ENCODE measurements at regions not wholly inside any gene's neighbourhood (a gene's known extent, or its start where the extent isn't known, plus 50 kb on each side); places are given as distances from the start of the nearest gene placed in this dataset.

GRCh38 chr6:26149240-26149639, 62.0 kb downstream of the HFE start:
- Mint-ChIP-seq H3K4me1 (no peaks in the 10 kb centered on the region), H3K27me3 (no peaks in the 10 kb centered on the region), H3K4me3 (no peak overlapping the region), H3K27ac (no peak overlapping the region), H3K36me3 (no peaks in the 10 kb centered on the region), H3K9me3 (no peaks in the 10 kb centered on the region)
- Histone ChIP-seq H3K27ac (ENCODE audit: low read depth, low read length) (no peak overlapping the region), H3K4me3 (ENCODE audit: low read length) (no peak overlapping the region), H3K9me3 (ENCODE audit: low read length) (no peaks in the 10 kb centered on the region), H3K36me3 (ENCODE audit: insufficient read depth, low read length) (no peaks in the 10 kb centered on the region), H3K4me1 (ENCODE audit: insufficient read depth, low read length) (no peaks in the 10 kb centered on the region), H3K27me3 (ENCODE audit: insufficient read depth, low read length, poor library complexity, severe bottlenecking) (no peaks in the 10 kb centered on the region)
- ChIA-PET CTCF (no interaction called here), POLR2A (no interaction called here)
- DNase-seq: no peak

GRCh38 chr6:26152226-26153101, 65.2 kb downstream of the HFE start:
- no peaks in the 10 kb centered on the region for H3K9me3 Mint-ChIP-seq
- DNase-seq: no peak
- no peaks in the 10 kb centered on the region for H3K9me3 ChIP-seq (ENCODE audit: low read length)
- peaks cover 13 to 25% (median 15%) of the 10 kb centered on the region in 3 donors for H3K4me1 Mint-ChIP-seq
- H3K27me3 ChIP-seq (ENCODE audit: insufficient read depth, low read length, poor library complexity, severe bottlenecking): no peaks in the 10 kb centered on the region
- peaks cover 0 to 15% (median 0%) of the 10 kb centered on the region in 3 donors for H3K36me3 Mint-ChIP-seq
- H3K4me3 ChIP-seq (ENCODE audit: low read length): no peak overlapping the region
- H3K36me3 ChIP-seq (ENCODE audit: insufficient read depth, low read length): no peaks in the 10 kb centered on the region
- no peak overlapping the region for H3K27ac ChIP-seq (ENCODE audit: low read depth, low read length)
- no peaks in the 10 kb centered on the region for H3K27me3 Mint-ChIP-seq
- no peak overlapping the region for H3K27ac Mint-ChIP-seq
- peaks cover 8% of the 10 kb centered on the region for H3K4me1 ChIP-seq (ENCODE audit: insufficient read depth, low read length)
- H3K4me3 Mint-ChIP-seq: peak overlapping the region in 1 of 7 donors; percentile 74
- POLR2A ChIA-PET: interaction anchor here (1.0 to 2.0 kb wide), 2 partner anchors 28 to 29 kb away, joined by 3 to 14 read pairs; a partner anchor contains a TSS
- CTCF ChIA-PET: interaction anchor here (0.7 to 0.9 kb wide), 2 partner anchors 18 to 29 kb away, joined by 3 read pairs; a partner anchor contains a TSS

GRCh38 chr6:26155061-26155930, 68.1 kb downstream of the HFE start:
- H3K27ac Mint-ChIP-seq: peak overlapping the region; percentile 87 to 99 (median 96)
- Histone ChIP-seq H3K4me3 (ENCODE audit: low read length) (peak overlapping the region; percentile 84), H3K27me3 (ENCODE audit: insufficient read depth, low read length, poor library complexity, severe bottlenecking) (no peaks in the 10 kb centered on the region), H3K27ac (ENCODE audit: low read depth, low read length) (peak overlapping the region; percentile 97), H3K36me3 (ENCODE audit: insufficient read depth, low read length) (no peaks in the 10 kb centered on the region), H3K9me3 (ENCODE audit: low read length) (no peaks in the 10 kb centered on the region), H3K4me1 (ENCODE audit: insufficient read depth, low read length) (peaks cover 17% of the 10 kb centered on the region)
- CTCF ChIA-PET: interaction anchor here (0.7 to 6.6 kb wide), 12 partner anchors 17 to 129 kb away, joined by 3 to 174 read pairs (median 8); a partner anchor contains a TSS
- POLR2A ChIA-PET: interaction anchor here (0.6 to 9.6 kb wide), 34 partner anchors 15 to 1738 kb away, joined by 3 to 958 read pairs (median 30); partner anchors contain the start of gene HFE
- H3K9me3 Mint-ChIP-seq: no peaks in the 10 kb centered on the region
- DNase-seq: no peak
- peak overlapping the region; percentile 87 to 98 (median 94) for H3K4me3 Mint-ChIP-seq
- peaks cover 23 to 39% (median 33%) of the 10 kb centered on the region in 3 donors for H3K4me1 Mint-ChIP-seq
- peaks cover 0 to 31% (median 0%) of the 10 kb centered on the region in 3 donors for H3K36me3 Mint-ChIP-seq
- peaks cover 0 to 1% of the 10 kb centered on the region in 2 donors for H3K27me3 Mint-ChIP-seq

DNA sequence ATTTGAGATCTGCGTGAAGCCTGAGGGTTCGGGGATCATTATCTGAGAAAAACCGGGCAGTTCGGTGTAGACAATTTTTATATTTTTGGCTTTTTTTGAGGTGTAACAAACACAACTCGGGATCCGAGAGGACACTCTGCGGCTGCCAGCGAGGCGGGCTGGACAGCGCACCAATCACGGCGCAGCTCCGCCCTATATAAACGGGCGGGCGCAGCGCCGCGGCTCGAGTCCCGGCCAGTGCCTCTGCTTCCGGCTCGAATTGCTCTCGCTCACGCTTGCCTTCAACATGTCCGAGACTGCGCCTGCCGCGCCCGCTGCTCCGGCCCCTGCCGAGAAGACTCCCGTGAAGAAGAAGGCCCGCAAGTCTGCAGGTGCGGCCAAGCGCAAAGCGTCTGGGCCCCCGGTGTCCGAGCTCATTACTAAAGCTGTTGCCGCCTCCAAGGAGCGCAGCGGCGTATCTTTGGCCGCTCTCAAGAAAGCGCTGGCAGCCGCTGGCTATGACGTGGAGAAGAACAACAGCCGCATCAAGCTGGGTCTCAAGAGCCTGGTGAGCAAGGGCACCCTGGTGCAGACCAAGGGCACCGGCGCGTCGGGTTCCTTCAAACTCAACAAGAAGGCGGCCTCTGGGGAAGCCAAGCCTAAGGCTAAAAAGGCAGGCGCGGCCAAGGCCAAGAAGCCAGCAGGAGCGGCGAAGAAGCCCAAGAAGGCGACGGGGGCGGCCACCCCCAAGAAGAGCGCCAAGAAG, 69.0 kb downstream of the HFE start:
- ChIA-PET POLR2A (interaction anchor here (0.5 to 9.6 kb wide), 39 partner anchors 14 to 1737 kb away, joined by 3 to 958 read pairs (median 17); partner anchors contain the start of gene HFE), CTCF (interaction anchor here (0.7 to 6.6 kb wide), 17 partner anchors 16 to 1736 kb away, joined by 3 to 174 read pairs (median 5); a partner anchor contains a TSS)
- no peaks in the 10 kb centered on the region for H3K9me3 ChIP-seq (ENCODE audit: low read length)
- H3K4me1 Mint-ChIP-seq: peaks cover 26 to 47% (median 41%) of the 10 kb centered on the region in 3 donors
- peaks cover 20% of the 10 kb centered on the region for H3K4me1 ChIP-seq (ENCODE audit: insufficient read depth, low read length)
- no peaks in the 10 kb centered on the region for H3K9me3 Mint-ChIP-seq
- H3K27me3 ChIP-seq (ENCODE audit: insufficient read depth, low read length, poor library complexity, severe bottlenecking): no peaks in the 10 kb centered on the region
- H3K27ac Mint-ChIP-seq: peak overlapping the region; percentile 87 to 99 (median 96)
- peaks cover 0 to 31% (median 0%) of the 10 kb centered on the region in 3 donors for H3K36me3 Mint-ChIP-seq
- no peaks in the 10 kb centered on the region for H3K36me3 ChIP-seq (ENCODE audit: insufficient read depth, low read length)
- H3K27me3 Mint-ChIP-seq: peaks cover 0 to 1% of the 10 kb centered on the region in 2 donors
- DNase-seq: peak; percentile 72 to 94 (median 83)
- peak overlapping the region; percentile 84 for H3K4me3 ChIP-seq (ENCODE audit: low read length)
- peak overlapping the region; percentile 87 to 98 (median 94) for H3K4me3 Mint-ChIP-seq
- H3K27ac ChIP-seq (ENCODE audit: low read depth, low read length): peak overlapping the region; percentile 97

DNA sequence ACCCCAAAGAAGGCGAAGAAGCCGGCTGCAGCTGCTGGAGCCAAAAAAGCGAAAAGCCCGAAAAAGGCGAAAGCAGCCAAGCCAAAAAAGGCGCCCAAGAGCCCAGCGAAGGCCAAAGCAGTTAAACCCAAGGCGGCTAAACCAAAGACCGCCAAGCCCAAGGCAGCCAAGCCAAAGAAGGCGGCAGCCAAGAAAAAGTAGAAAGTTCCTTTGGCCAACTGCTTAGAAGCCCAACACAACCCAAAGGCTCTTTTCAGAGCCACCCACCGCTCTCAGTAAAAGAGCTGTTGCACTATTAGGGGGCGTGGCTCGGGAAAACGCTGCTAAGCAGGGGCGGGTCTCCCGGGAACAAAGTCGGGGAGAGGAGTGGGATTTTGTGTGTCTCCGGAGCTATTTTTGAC, 69.6 kb downstream of the HFE start:
- H3K27ac ChIP-seq (ENCODE audit: low read depth, low read length): peak overlapping the region; percentile 97
- ChIA-PET CTCF (interaction anchor here (0.8 to 6.6 kb wide), 14 partner anchors 16 to 1736 kb away, joined by 3 to 174 read pairs (median 6); a partner anchor contains a TSS), POLR2A (interaction anchor here (0.5 to 9.6 kb wide), 35 partner anchors 14 to 1736 kb away, joined by 3 to 958 read pairs (median 31); partner anchors contain the start of gene HFE)
- Mint-ChIP-seq H3K36me3 (peaks cover 0 to 31% (median 0%) of the 10 kb centered on the region in 3 donors), H3K27ac (peak overlapping the region; percentile 87 to 99 (median 96)), H3K4me1 (peaks cover 26 to 52% (median 45%) of the 10 kb centered on the region in 3 donors), H3K4me3 (peak overlapping the region; percentile 87 to 98 (median 94)), H3K27me3 (peaks cover 0 to 1% of the 10 kb centered on the region in 2 donors), H3K9me3 (no peaks in the 10 kb centered on the region)
- H3K4me1 ChIP-seq (ENCODE audit: insufficient read depth, low read length): peaks cover 20% of the 10 kb centered on the region
- H3K27me3 ChIP-seq (ENCODE audit: insufficient read depth, low read length, poor library complexity, severe bottlenecking): no peaks in the 10 kb centered on the region
- peak overlapping the region; percentile 84 for H3K4me3 ChIP-seq (ENCODE audit: low read length)
- peak; percentile 49 to 80 (median 69) for DNase-seq
- H3K9me3 ChIP-seq (ENCODE audit: low read length): no peaks in the 10 kb centered on the region
- no peaks in the 10 kb centered on the region for H3K36me3 ChIP-seq (ENCODE audit: insufficient read depth, low read length)

- Histone ChIP-seq H3K27me3 (ENCODE audit: insufficient read depth, low read length, poor library complexity, severe bottlenecking) (no peaks in the 10 kb centered on the region), H3K4me1 (ENCODE audit: insufficient read depth, low read length) (peaks cover 26% of the 10 kb centered on the region), H3K36me3 (ENCODE audit: insufficient read depth, low read length) (no peaks in the 10 kb centered on the region), H3K27ac (ENCODE audit: low read depth, low read length) (peak overlapping the region; percentile 97), H3K4me3 (ENCODE audit: low read length) (peak overlapping the region; percentile 84), H3K9me3 (ENCODE audit: low read length) (no peaks in the 10 kb centered on the region)
- ChIA-PET POLR2A (interaction anchor here (0.7 to 9.6 kb wide), 38 partner anchors 8 to 1736 kb away, joined by 3 to 958 read pairs (median 25); partner anchors contain the start of genes HFE and HMGN4), CTCF (interaction anchor here (0.8 to 6.6 kb wide), 18 partner anchors 10 to 1735 kb away, joined by 3 to 174 read pairs (median 8); a partner anchor contains a TSS)
- peaks cover 0 to 1% of the 10 kb centered on the region in 2 donors for H3K27me3 Mint-ChIP-seq
- peak overlapping the region; percentile 87 to 98 (median 94) for H3K4me3 Mint-ChIP-seq
- peak overlapping the region; percentile 87 to 99 (median 96) for H3K27ac Mint-ChIP-seq
- H3K36me3 Mint-ChIP-seq: peaks cover 0 to 33% (median 0%) of the 10 kb centered on the region in 3 donors
- peak in 4 of 5 donors; percentile 55 to 92 (median 83) for DNase-seq
- H3K9me3 Mint-ChIP-seq: no peaks in the 10 kb centered on the region
- peaks cover 29 to 56% (median 45%) of the 10 kb centered on the region in 3 donors for H3K4me1 Mint-ChIP-seq
Observed at GRCh38 chr6:26157251-26158075, 70.2 kb downstream of the HFE start.

All from CD8-positive, alpha-beta memory T cell (primary cell).